ENCODE measurements at regions not wholly inside any gene's neighbourhood (a gene's known extent, or its start where the extent isn't known, plus 50 kb on each side); places are given as distances from the start of the nearest gene placed in this dataset.

- Histone ChIP-seq H3K4me3 (ENCODE audit: low read depth in 1 of 3, low read length in 3 of 3) (no peak overlapping the region), H3K9me3 (ENCODE audit: control insufficient read depth in 4 of 4, low read length in 3 of 4) (no peaks in the 10 kb centered on the region), H3K4me1 (ENCODE audit: control insufficient read depth in 4 of 4, insufficient read depth in 4 of 4, low read length in 3 of 4) (no peaks in the 10 kb centered on the region), H3K9ac (ENCODE audit: low read depth in 1 of 2, low read length in 2 of 2) (no peak overlapping the region), H3K27me3 (ENCODE audit: control insufficient read depth in 4 of 4, insufficient read depth in 4 of 4, low read length in 3 of 4) (no peaks in the 10 kb centered on the region), H3K27ac (ENCODE audit: low read depth in 1 of 2, low read length in 2 of 2) (no peak overlapping the region), H3K36me3 (ENCODE audit: control insufficient read depth in 4 of 4, insufficient read depth in 3 of 4, low read depth in 1 of 4, low read length in 3 of 4) (no peaks in the 10 kb centered on the region)
- no peak for DNase-seq (ENCODE audit: low spot score)
- no peak for TF ChIP-seq RAD21 (IDR thresholded peaks at IDR 0.05)
- TF ChIP-seq HNF4A (conservative IDR thresholded peaks at IDR 0.05) = no peak
- TF ChIP-seq HNF4G (IDR thresholded peaks at IDR 0.05) = no peak
- TF ChIP-seq, protein P1, sequence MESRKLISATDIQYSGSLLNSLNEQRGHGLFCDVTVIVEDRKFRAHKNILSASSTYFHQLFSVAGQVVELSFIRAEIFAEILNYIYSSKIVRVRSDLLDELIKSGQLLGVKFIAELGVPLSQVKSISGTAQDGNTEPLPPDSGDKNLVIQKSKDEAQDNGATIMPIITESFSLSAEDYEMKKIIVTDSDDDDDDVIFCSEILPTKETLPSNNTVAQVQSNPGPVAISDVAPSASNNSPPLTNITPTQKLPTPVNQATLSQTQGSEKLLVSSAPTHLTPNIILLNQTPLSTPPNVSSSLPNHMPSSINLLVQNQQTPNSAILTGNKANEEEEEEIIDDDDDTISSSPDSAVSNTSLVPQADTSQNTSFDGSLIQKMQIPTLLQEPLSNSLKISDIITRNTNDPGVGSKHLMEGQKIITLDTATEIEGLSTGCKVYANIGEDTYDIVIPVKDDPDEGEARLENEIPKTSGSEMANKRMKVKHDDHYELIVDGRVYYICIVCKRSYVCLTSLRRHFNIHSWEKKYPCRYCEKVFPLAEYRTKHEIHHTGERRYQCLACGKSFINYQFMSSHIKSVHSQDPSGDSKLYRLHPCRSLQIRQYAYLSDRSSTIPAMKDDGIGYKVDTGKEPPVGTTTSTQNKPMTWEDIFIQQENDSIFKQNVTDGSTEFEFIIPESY (IDR thresholded peaks at IDR 0.05) = no peak
- no peak for TF ChIP-seq GABPA (IDR thresholded peaks at IDR 0.05 in 1 of 2, conservative IDR thresholded peaks at IDR 0.05 in 1 of 2)
- TF ChIP-seq TAF1 (conservative IDR thresholded peaks at IDR 0.05) = no peak
- TF ChIP-seq NR2F2 (IDR thresholded peaks at IDR 0.05) = no peak
- WGBS = 42% methylated on average over 2 of the region's 2 CpGs
Measured at GRCh38 chr7:49089717-49090116, 165.4 kb downstream of the CDC14C start.

DNA sequence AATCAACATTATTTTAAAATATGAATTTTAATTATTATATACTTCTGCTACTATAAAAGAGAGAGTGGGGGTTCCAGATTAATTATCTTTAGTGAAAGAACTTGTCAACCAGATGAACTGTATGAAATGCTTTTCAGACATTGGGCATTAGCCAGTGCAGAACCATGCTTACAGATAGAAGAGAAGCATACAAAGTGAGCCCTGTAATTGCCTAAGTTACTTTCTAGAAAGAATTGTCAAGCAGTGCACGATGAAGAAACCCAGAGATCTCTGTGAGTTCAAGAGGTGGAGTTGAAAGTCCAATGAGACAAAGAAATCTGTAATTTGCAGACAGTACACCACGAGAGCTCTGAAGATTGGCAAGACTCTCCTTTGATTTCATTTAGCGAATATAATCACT lies 166.7 kb downstream of the CDC14C start:
- WGBS = 65% methylated on average over 3 of the region's 3 CpGs
- DNase-seq (ENCODE audit: low spot score) = no peak

More for the DNA sequence above, 166.7 kb downstream of the CDC14C start:
- H3K9me3 ChIP-seq (ENCODE audit: control insufficient read depth in 4 of 4, low read length in 3 of 4) = no peaks in the 10 kb centered on the region
- no peaks in the 10 kb centered on the region for H3K36me3 ChIP-seq (ENCODE audit: control insufficient read depth in 4 of 4, insufficient read depth in 3 of 4, low read depth in 1 of 4, low read length in 3 of 4)
- H3K4me1 ChIP-seq (ENCODE audit: control insufficient read depth in 4 of 4, insufficient read depth in 4 of 4, low read length in 3 of 4) = no peaks in the 10 kb centered on the region
- no peak overlapping the region for H3K4me3 ChIP-seq (ENCODE audit: low read depth in 1 of 3, low read length in 3 of 3)
- no peak overlapping the region for H3K27ac ChIP-seq (ENCODE audit: low read depth in 1 of 2, low read length in 2 of 2)
- no peaks in the 10 kb centered on the region for H3K27me3 ChIP-seq (ENCODE audit: control insufficient read depth in 4 of 4, insufficient read depth in 4 of 4, low read length in 3 of 4)
- TF ChIP-seq REST (IDR thresholded peaks at IDR 0.05) = no peak
- no peak for TF ChIP-seq EGR1 (IDR thresholded peaks at IDR 0.05; ENCODE audit: low read depth in 2 of 2)
- no peak for TF ChIP-seq FOXA2 (IDR thresholded peaks at IDR 0.05)
- no peak for TF ChIP-seq GABPA (IDR thresholded peaks at IDR 0.05 in 1 of 2, conservative IDR thresholded peaks at IDR 0.05 in 1 of 2)
- TF ChIP-seq HNF4A (conservative IDR thresholded peaks at IDR 0.05) = no peak
- no peak for TF ChIP-seq JUND (IDR thresholded peaks at IDR 0.05)
- TF ChIP-seq TAF1 (conservative IDR thresholded peaks at IDR 0.05) = no peak
- no peak for TF ChIP-seq FOXA1 (IDR thresholded peaks at IDR 0.05)
- TF ChIP-seq RXRA (IDR thresholded peaks at IDR 0.05) = no peak
- TF ChIP-seq HNF4G (IDR thresholded peaks at IDR 0.05) = no peak
- no peak for TF ChIP-seq RAD21 (IDR thresholded peaks at IDR 0.05)
- TF ChIP-seq, protein P1 (IDR thresholded peaks at IDR 0.05) = no peak
- no peak for TF ChIP-seq YY1 (IDR thresholded peaks at IDR 0.05)
- no peak for TF ChIP-seq NR2F2 (IDR thresholded peaks at IDR 0.05)
- TF ChIP-seq, protein P2, sequence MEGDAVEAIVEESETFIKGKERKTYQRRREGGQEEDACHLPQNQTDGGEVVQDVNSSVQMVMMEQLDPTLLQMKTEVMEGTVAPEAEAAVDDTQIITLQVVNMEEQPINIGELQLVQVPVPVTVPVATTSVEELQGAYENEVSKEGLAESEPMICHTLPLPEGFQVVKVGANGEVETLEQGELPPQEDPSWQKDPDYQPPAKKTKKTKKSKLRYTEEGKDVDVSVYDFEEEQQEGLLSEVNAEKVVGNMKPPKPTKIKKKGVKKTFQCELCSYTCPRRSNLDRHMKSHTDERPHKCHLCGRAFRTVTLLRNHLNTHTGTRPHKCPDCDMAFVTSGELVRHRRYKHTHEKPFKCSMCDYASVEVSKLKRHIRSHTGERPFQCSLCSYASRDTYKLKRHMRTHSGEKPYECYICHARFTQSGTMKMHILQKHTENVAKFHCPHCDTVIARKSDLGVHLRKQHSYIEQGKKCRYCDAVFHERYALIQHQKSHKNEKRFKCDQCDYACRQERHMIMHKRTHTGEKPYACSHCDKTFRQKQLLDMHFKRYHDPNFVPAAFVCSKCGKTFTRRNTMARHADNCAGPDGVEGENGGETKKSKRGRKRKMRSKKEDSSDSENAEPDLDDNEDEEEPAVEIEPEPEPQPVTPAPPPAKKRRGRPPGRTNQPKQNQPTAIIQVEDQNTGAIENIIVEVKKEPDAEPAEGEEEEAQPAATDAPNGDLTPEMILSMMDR (IDR thresholded peaks at IDR 0.05; ENCODE audit: low read depth, low read length, missing input control) = no peak
- TF ChIP-seq SP1 (IDR thresholded peaks at IDR 0.05) = no peak
- TF ChIP-seq, protein P3, sequence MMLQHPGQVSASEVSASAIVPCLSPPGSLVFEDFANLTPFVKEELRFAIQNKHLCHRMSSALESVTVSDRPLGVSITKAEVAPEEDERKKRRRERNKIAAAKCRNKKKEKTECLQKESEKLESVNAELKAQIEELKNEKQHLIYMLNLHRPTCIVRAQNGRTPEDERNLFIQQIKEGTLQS (IDR thresholded peaks at IDR 0.05) = no peak
- TF ChIP-seq, protein P4, sequence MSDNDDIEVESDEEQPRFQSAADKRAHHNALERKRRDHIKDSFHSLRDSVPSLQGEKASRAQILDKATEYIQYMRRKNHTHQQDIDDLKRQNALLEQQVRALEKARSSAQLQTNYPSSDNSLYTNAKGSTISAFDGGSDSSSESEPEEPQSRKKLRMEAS (IDR thresholded peaks at IDR 0.05) = no peak
- no peak overlapping the region for H3K9ac ChIP-seq (ENCODE audit: low read depth in 1 of 2, low read length in 2 of 2)

Data from liver (tissue), 8 donors.